ENCODE measurements at regions not wholly inside any gene's neighbourhood (a gene's known extent, or its start where the extent isn't known, plus 50 kb on each side); places are given as distances from the start of the nearest gene placed in this dataset.
"Not testable (repeated sequence)": the region's sequence is repeated elsewhere in the genome, so short reads cannot be mapped to it uniquely, and the experiment has no call there.

GRCh38 chr4:31657859-31658570 lies 937.8 kb downstream of the PCDH7 start:
- no peak for DNase-seq
- in situ Hi-C loops (cut with HindIII; ENCODE audit: low pct_ligation_motif_present, low pct_unique_long_range_greater_than_20kb, low sequenced_read_pairs) = no loop called here

- no peak for DNase-seq
- in situ Hi-C loops (cut with HindIII; ENCODE audit: low pct_ligation_motif_present, low pct_unique_long_range_greater_than_20kb, low sequenced_read_pairs) = no loop called here
Measured at GRCh38 chr4:31660916-31661315, 940.7 kb downstream of the PCDH7 start.

- DNase-seq = no peak
- in situ Hi-C loops (cut with HindIII; ENCODE audit: low pct_ligation_motif_present, low pct_unique_long_range_greater_than_20kb, low sequenced_read_pairs) = no loop called here
Measured at GRCh38 chr4:31662951-31663350, 942.8 kb downstream of the PCDH7 start.

- no peak for DNase-seq
- in situ Hi-C loops (cut with HindIII; ENCODE audit: low pct_ligation_motif_present, low pct_unique_long_range_greater_than_20kb, low sequenced_read_pairs) = no loop called here
Measured at GRCh38 chr4:31667686-31668085, 947.5 kb downstream of the PCDH7 start.

GRCh38 chr4:31674313-31674947 lies 954.3 kb downstream of the PCDH7 start:
- in situ Hi-C loops (cut with HindIII; ENCODE audit: low pct_ligation_motif_present, low pct_unique_long_range_greater_than_20kb, low sequenced_read_pairs) = no loop called here

GRCh38 chr4:31678356-31678755 lies 958.2 kb downstream of the PCDH7 start:
- DNase-seq = no peak
- in situ Hi-C loops (cut with HindIII; ENCODE audit: low pct_ligation_motif_present, low pct_unique_long_range_greater_than_20kb, low sequenced_read_pairs) = no loop called here

More at GRCh38 chr4:31674313-31674947, 954.3 kb downstream of the PCDH7 start:
- DNase-seq = peak; percentile 28

- in situ Hi-C loops (cut with HindIII; ENCODE audit: low pct_ligation_motif_present, low pct_unique_long_range_greater_than_20kb, low sequenced_read_pairs) = no loop called here
- DNase-seq = no peak
Measured at GRCh38 chr4:31682796-31683195, 962.6 kb downstream of the PCDH7 start.

- in situ Hi-C loops (cut with HindIII; ENCODE audit: low pct_ligation_motif_present, low pct_unique_long_range_greater_than_20kb, low sequenced_read_pairs) = no loop called here
- DNase-seq = no peak
Measured at GRCh38 chr4:31687717-31688342, 967.7 kb downstream of the PCDH7 start.

- no peak for DNase-seq
- in situ Hi-C loops (cut with HindIII; ENCODE audit: low pct_ligation_motif_present, low pct_unique_long_range_greater_than_20kb, low sequenced_read_pairs) = no loop called here
Measured at GRCh38 chr4:31692399-31692940, 972.3 kb downstream of the PCDH7 start.

- DNase-seq = no peak
- in situ Hi-C loops (cut with HindIII; ENCODE audit: low pct_ligation_motif_present, low pct_unique_long_range_greater_than_20kb, low sequenced_read_pairs) = no loop called here
Measured at GRCh38 chr4:31701256-31701655, 981.1 kb downstream of the PCDH7 start.

GRCh38 chr4:31702326-31702725 lies 982.2 kb downstream of the PCDH7 start:
- no peak for DNase-seq
- in situ Hi-C loops (cut with HindIII; ENCODE audit: low pct_ligation_motif_present, low pct_unique_long_range_greater_than_20kb, low sequenced_read_pairs) = no loop called here

- in situ Hi-C loops (cut with HindIII; ENCODE audit: low pct_ligation_motif_present, low pct_unique_long_range_greater_than_20kb, low sequenced_read_pairs) = no loop called here
- DNase-seq = no peak
Measured at GRCh38 chr4:31714238-31714637, 994.1 kb downstream of the PCDH7 start.

GRCh38 chr4:31715302-31715701 lies 995.1 kb downstream of the PCDH7 start:
- in situ Hi-C loops (cut with HindIII; ENCODE audit: low pct_ligation_motif_present, low pct_unique_long_range_greater_than_20kb, low sequenced_read_pairs) = no loop called here
- DNase-seq = no peak

- in situ Hi-C loops (cut with HindIII; ENCODE audit: low pct_ligation_motif_present, low pct_unique_long_range_greater_than_20kb, low sequenced_read_pairs) = no loop called here
- no peak for DNase-seq
Measured at GRCh38 chr4:31727030-31727429, 1006.9 kb downstream of the PCDH7 start.

- DNase-seq = no peak
- in situ Hi-C loops (cut with HindIII; ENCODE audit: low pct_ligation_motif_present, low pct_unique_long_range_greater_than_20kb, low sequenced_read_pairs) = no loop called here
Measured at GRCh38 chr4:31735004-31735403, 1014.8 kb downstream of the PCDH7 start.

- in situ Hi-C loops (cut with HindIII; ENCODE audit: low pct_ligation_motif_present, low pct_unique_long_range_greater_than_20kb, low sequenced_read_pairs) = no loop called here
- DNase-seq = no peak
Measured at GRCh38 chr4:31737419-31737818, 1017.2 kb downstream of the PCDH7 start.

- in situ Hi-C loops (cut with HindIII; ENCODE audit: low pct_ligation_motif_present, low pct_unique_long_range_greater_than_20kb, low sequenced_read_pairs) = no loop called here
- DNase-seq = no peak
Measured at GRCh38 chr4:31741326-31741725, 1021.2 kb downstream of the PCDH7 start.

GRCh38 chr4:31748382-31748781 lies 1028.2 kb downstream of the PCDH7 start:
- DNase-seq = no peak
- in situ Hi-C loops (cut with HindIII; ENCODE audit: low pct_ligation_motif_present, low pct_unique_long_range_greater_than_20kb, low sequenced_read_pairs) = no loop called here

- DNase-seq; in situ Hi-C loops (cut with HindIII; ENCODE audit: low pct_ligation_motif_present, low pct_unique_long_range_greater_than_20kb, low sequenced_read_pairs): not testable (repeated sequence)
Measured at GRCh38 chr4:31750581-31750980, 1030.4 kb downstream of the PCDH7 start.

- DNase-seq = no peak
- in situ Hi-C loops (cut with HindIII; ENCODE audit: low pct_ligation_motif_present, low pct_unique_long_range_greater_than_20kb, low sequenced_read_pairs) = no loop called here
Measured at GRCh38 chr4:31755751-31756150, 1035.6 kb downstream of the PCDH7 start.
